ENCODE measurements at regions not wholly inside any gene's neighbourhood (a gene's known extent, or its start where the extent isn't known, plus 50 kb on each side); places are given as distances from the start of the nearest gene placed in this dataset.
"Not testable (repeated sequence)": the region's sequence is repeated elsewhere in the genome, so short reads cannot be mapped to it uniquely, and the experiment has no call there.

GRCh38 chr15:95784508-95784907 lies 546.0 kb upstream of the NR2F2 start:
- Histone ChIP-seq H3K9me3 (peaks cover 18 to 36% of the 10 kb centered on the region in 2 donors), H3K4me3 (no peak overlapping the region), H3K27me3 (no peaks in the 10 kb centered on the region), H3K4me1 (no peaks in the 10 kb centered on the region), H3K36me3 (no peaks in the 10 kb centered on the region), H3K27ac (no peak overlapping the region)
- DNase-seq (ENCODE audit: low spot score in 2 of 2): no peak
- intact Hi-C loops (cut with DNase I; ENCODE audit: low total_unique reads): no loop called here
- TF ChIP-seq POLR2AphosphoS5 (IDR thresholded peaks at IDR 0.05) (no peak), CTCF (IDR thresholded peaks at IDR 0.05) (no peak), POLR2A (IDR thresholded peaks at IDR 0.05) (no peak)

GRCh38 chr15:95785276-95785675 lies 545.2 kb upstream of the NR2F2 start:
- DNase-seq (ENCODE audit: low spot score in 2 of 2); H3K4me3 ChIP-seq; intact Hi-C loops (cut with DNase I; ENCODE audit: low total_unique reads); H3K4me1 ChIP-seq; H3K27me3 ChIP-seq; H3K36me3 ChIP-seq; H3K27ac ChIP-seq: not testable (repeated sequence)
- H3K9me3 ChIP-seq: peaks cover 18 to 36% of the 10 kb centered on the region in 2 donors

- no peaks in the 10 kb centered on the region for H3K36me3 ChIP-seq
- DNase-seq (ENCODE audit: low spot score in 2 of 2): no peak
- H3K27ac ChIP-seq: no peak overlapping the region
- no peaks in the 10 kb centered on the region for H3K27me3 ChIP-seq
- intact Hi-C loops (cut with DNase I; ENCODE audit: low total_unique reads): no loop called here
- no peak overlapping the region for H3K4me3 ChIP-seq
- no peak for TF ChIP-seq POLR2A (IDR thresholded peaks at IDR 0.05)
- no peak for TF ChIP-seq CTCF (IDR thresholded peaks at IDR 0.05)
- TF ChIP-seq POLR2AphosphoS5 (IDR thresholded peaks at IDR 0.05): no peak
- no peaks in the 10 kb centered on the region for H3K9me3 ChIP-seq
- H3K4me1 ChIP-seq: no peaks in the 10 kb centered on the region
Observed at GRCh38 chr15:95793231-95793630, 537.3 kb upstream of the NR2F2 start.

- no peaks in the 10 kb centered on the region for H3K4me1 ChIP-seq
- no peaks in the 10 kb centered on the region for H3K9me3 ChIP-seq
- DNase-seq (ENCODE audit: low spot score in 2 of 2): no peak
- H3K27ac ChIP-seq: no peak overlapping the region
- intact Hi-C loops (cut with DNase I; ENCODE audit: low total_unique reads): no loop called here
- H3K36me3 ChIP-seq: no peaks in the 10 kb centered on the region
- TF ChIP-seq POLR2AphosphoS5 (IDR thresholded peaks at IDR 0.05) (no peak), CTCF (IDR thresholded peaks at IDR 0.05) (no peak), POLR2A (IDR thresholded peaks at IDR 0.05) (no peak)
- H3K27me3 ChIP-seq: no peaks in the 10 kb centered on the region
- H3K4me3 ChIP-seq: no peak overlapping the region
Observed at GRCh38 chr15:95795386-95795785, 535.1 kb upstream of the NR2F2 start.

- Histone ChIP-seq H3K4me1 (no peaks in the 10 kb centered on the region), H3K9me3 (no peaks in the 10 kb centered on the region), H3K27me3 (no peaks in the 10 kb centered on the region), H3K4me3 (no peak overlapping the region), H3K36me3 (no peaks in the 10 kb centered on the region), H3K27ac (no peak overlapping the region)
- TF ChIP-seq CTCF (IDR thresholded peaks at IDR 0.05): no peak
- no peak for TF ChIP-seq POLR2A (IDR thresholded peaks at IDR 0.05)
- no peak for TF ChIP-seq POLR2AphosphoS5 (IDR thresholded peaks at IDR 0.05)
- no peak for DNase-seq (ENCODE audit: low spot score in 2 of 2)
- intact Hi-C loops (cut with DNase I; ENCODE audit: low total_unique reads): no loop called here
Observed at GRCh38 chr15:95799286-95800200, 531.0 kb upstream of the NR2F2 start.
